K562 (cell line): ENCODE measurements at regions not wholly inside any gene's neighbourhood (a gene's known extent, or its start where the extent isn't known, plus 50 kb on each side); places are given as distances from the start of the nearest gene placed in this dataset.

Source experiments
- ATAC-seq: fragments of 200-7000 bp; cut with Tn5 transposase; 3 replicates; pipeline ENCODE4 v1.9.1; 2020; ENCODE audit warnings: moderate library complexity
- BruUV-seq: library from RNA; stranded (reverse); fragments of 400-500 nt; replicated peaks from 2 replicates; lab custom pipeline; 2021; lab: Mats Ljungman, UMichigan
- CTCF ChIA-PET: fragments of 300-600 bp; formaldehyde crosslinking; extraction: SDS; loops from one replicate; lab custom pipeline; 2021; ENCODE audit warnings: low intra/inter-chr PET ratio; lab: Yijun Ruan, JAX
- POLR2A ChIA-PET: fragments of 300-600, 350-650 bp; sonication (Branson Sonifier 250); formaldehyde crosslinking; extraction: SDS; loops from one replicate; lab custom pipeline; 2021; ENCODE audit warnings: antibody characterized with exemption, inconsistent platforms; lab: Yijun Ruan, JAX
- DNase-seq, 4 experiments: peaks; one replicate each; pipeline versions ENCODE4 v3.0.0 to v3.0.0-alpha.2; 2011 to 2018; ENCODE audit warnings: low spot score in 3 of 4, mixed read lengths in 3 of 4; ENCODE audit errors: extremely low read depth in 1 of 4
- FAIRE-seq: peaks from 2 replicates; lab custom pipeline; 2011; peaks lifted over from hg19 to GRCh38; lab: Jason Lieb, UNC
- H2AFZ ChIP-seq: 2 replicates; pipeline ENCODE4 v1.6.0; 2011; ENCODE audit warnings: low read depth, low read length, control low read depth, inconsistent platforms
- H3K27ac ChIP-seq: fragments of 200-600 bp; 3 replicates; pipeline ENCODE4 v1.8.0; 2011; ENCODE audit warnings: low read depth, mild to moderate bottlenecking, control low read depth, inconsistent platforms, low read length, moderate library complexity, mixed read lengths; ENCODE audit errors: extremely low read depth
- H3K27me3 ChIP-seq, 2 experiments: fragments of 300-600 bp in 1 of 2; 2 replicates in 1 of 2; 3 replicates in 1 of 2; pipeline versions ENCODE4 v1.6.0 to v1.8.0; 2011; ENCODE audit warnings: inconsistent platforms in 2 of 2, low read length in 2 of 2, mild to moderate bottlenecking in 1 of 2, mixed read lengths in 1 of 2, moderate library complexity in 1 of 2; ENCODE audit not compliant: control insufficient read depth in 2 of 2, insufficient read depth in 2 of 2
- H3K36me3 ChIP-seq: fragments of 300-600 bp; 3 replicates; pipeline ENCODE4 v1.8.0; 2011; ENCODE audit warnings: mild to moderate bottlenecking, low read length, inconsistent platforms; ENCODE audit not compliant: control insufficient read depth, insufficient read depth
- H3K4me1 ChIP-seq, 2 experiments: fragments of 200-600 bp in 1 of 2; replicated peaks in 1 of 2; 2 replicates in 1 of 2; 3 replicates in 1 of 2; pipeline versions ENCODE4 v1.5.1 to v1.8.0; 2011; ENCODE audit warnings: inconsistent platforms in 2 of 2, low read length in 2 of 2, mild to moderate bottlenecking in 1 of 2, mixed read lengths in 1 of 2, moderate library complexity in 1 of 2; ENCODE audit not compliant: control insufficient read depth in 2 of 2, insufficient read depth in 2 of 2
- H3K4me2 ChIP-seq: 2 replicates; pipeline ENCODE4 v1.6.1; 2011; ENCODE audit warnings: low read length, control low read depth, inconsistent platforms, mixed read lengths; ENCODE audit not compliant: insufficient read depth
- H3K4me3 ChIP-seq: fragments of 200-600 bp; sonication (generic), shearing (Covaris generic); 2 replicates; pipeline ENCODE4 v1.5.1; 2016; ENCODE audit warnings: control low read depth, inconsistent platforms
- H3K79me2 ChIP-seq: fragments of 200-600 bp; 3 replicates; pipeline ENCODE4 v1.8.0; 2011; ENCODE audit warnings: low read length, inconsistent platforms; ENCODE audit not compliant: control insufficient read depth, insufficient read depth
- H3K9ac ChIP-seq, 2 experiments: 2 replicates each; pipeline versions ENCODE4 v1.6.0 to v1.6.1; 2011; ENCODE audit warnings: low read depth in 2 of 2, low read length in 2 of 2, control low read depth in 1 of 2, inconsistent platforms in 1 of 2, mild to moderate bottlenecking in 1 of 2, mixed read lengths in 1 of 2; ENCODE audit not compliant: insufficient read depth in 1 of 2
- H3K9me1 ChIP-seq: one replicate; pipeline ENCODE4 v1.6.0; 2011; ENCODE audit warnings: inconsistent platforms, mild to moderate bottlenecking, low read length, moderate library complexity; ENCODE audit not compliant: control insufficient read depth, insufficient read depth
- H3K9me3 ChIP-seq: replicated peaks from 2 replicates; pipeline ENCODE4 v1.5.1; 2011; ENCODE audit warnings: low read depth, low read length, inconsistent platforms; ENCODE audit not compliant: control insufficient read depth, insufficient read depth
- H4K20me1 ChIP-seq: replicated peaks from 2 replicates; pipeline ENCODE4 v1.6.1; 2011; ENCODE audit warnings: low read length, inconsistent platforms, mixed read lengths; ENCODE audit not compliant: control insufficient read depth, insufficient read depth
- ATF7 ChIP-seq: fragments of 450-650 bp; IDR thresholded peaks from 2 replicates; pipeline ENCODE4 v1.7.1; 2014; ENCODE audit warnings: mild to moderate bottlenecking, moderate library complexity
- CBFA2T3 ChIP-seq: fragments of 450-650 bp; IDR thresholded peaks from 2 replicates; pipeline ENCODE4 v1.6.1; 2017
- CLOCK ChIP-seq: fragments of 250-450 bp; sonication (Bioruptor Pico); IDR thresholded peaks from 2 replicates; pipeline ENCODE4 v1.4.0; 2020; ENCODE audit warnings: mild to moderate bottlenecking, moderate library complexity, borderline replicate concordance
- FOXM1 ChIP-seq, 2 experiments: fragments of 450-650 bp in 1 of 2; sonication (generic) in 1 of 2; formaldehyde crosslinking in 1 of 2; IDR thresholded peaks; 2 replicates each; pipeline versions ENCODE4 v1.6.1 to v1.9.0; 2017 to 2022; ENCODE audit warnings: low read depth in 2 of 2, mild to moderate bottlenecking in 2 of 2, missing genetic modification reagents in 1 of 2, moderate library complexity in 1 of 2
- HMGN3 ChIP-seq: IDR thresholded peaks from 2 replicates; pipeline ENCODE4 v1.6.1; 2011; ENCODE audit warnings: borderline replicate concordance, low read depth, mild to moderate bottlenecking, mixed read lengths, low read length; ENCODE audit not compliant: insufficient read length; ENCODE audit errors: extremely low read depth
- HNRNPUL1 ChIP-seq: fragments of 200-400 bp; formaldehyde crosslinking; IDR thresholded peaks from 2 replicates; pipeline ENCODE4 v1.6.1; 2017; ENCODE audit warnings: low read length
- JUNB ChIP-seq: fragments of 450-650 bp; formaldehyde crosslinking; conservative IDR thresholded peaks from 2 replicates; pipeline ENCODE4 v1.4.0; 2020; ENCODE audit warnings: mild to moderate bottlenecking
- KDM1A ChIP-seq, 2 experiments: fragments of 450-650 bp; IDR thresholded peaks; 2 replicates each; pipeline ENCODE4 v1.6.1; 2016; ENCODE audit warnings: mild to moderate bottlenecking in 2 of 2
- MEF2D ChIP-seq: conservative IDR thresholded peaks from 2 replicates; pipeline ENCODE4 v1.6.1; 2016; ENCODE audit warnings: low read depth, missing genetic modification characterization, missing compliant biosample characterization
- MEIS2 ChIP-seq: fragments of 450-650 bp; IDR thresholded peaks from 2 replicates; pipeline ENCODE4 v1.6.1; 2014; ENCODE audit warnings: mild to moderate bottlenecking; ENCODE audit not compliant: partially characterized antibody
- MYC ChIP-seq, 2 experiments: fragments of 250-450 bp in 1 of 2; sonication (Bioruptor Pico) in 1 of 2; IDR thresholded peaks; 2 replicates each; pipeline versions ENCODE4 v1.5.1 to v1.6.1; 2012 to 2021; ENCODE audit warnings: low read depth in 2 of 2, borderline replicate concordance in 1 of 2, improper control_type of control experiment in 1 of 2, low read length in 1 of 2, mild to moderate bottlenecking in 1 of 2, moderate library complexity in 1 of 2
- PREB ChIP-seq: sonication (generic); formaldehyde crosslinking; IDR thresholded peaks from 2 replicates; pipeline ENCODE4 v1.8.1; 2023; ENCODE audit warnings: mild to moderate bottlenecking, missing genetic modification reagents
- TEAD4 ChIP-seq, 2 experiments: sonication (generic) in 1 of 2; formaldehyde crosslinking in 1 of 2; IDR thresholded peaks; 2 replicates each; pipeline versions ENCODE4 v1.6.1 to v1.8.0; 2012 to 2022; ENCODE audit warnings: borderline replicate concordance in 1 of 2, inconsistent platforms in 1 of 2, low read length in 1 of 2, mild to moderate bottlenecking in 1 of 2, missing genetic modification reagents in 1 of 2
- ZBED1 ChIP-seq: IDR thresholded peaks from 2 replicates; pipeline ENCODE4 v1.6.1; 2014
- ZNF253 ChIP-seq: fragments of 250-450 bp; sonication (Bioruptor Pico); conservative IDR thresholded peaks from 2 replicates; pipeline ENCODE4 v1.6.1; 2021; ENCODE audit warnings: mild to moderate bottlenecking
- ZNF3 ChIP-seq: fragments of 250-450 bp; sonication (Bioruptor Pico); IDR thresholded peaks from 2 replicates; pipeline ENCODE4 v1.5.0; 2021; ENCODE audit warnings: mild to moderate bottlenecking, moderate library complexity
- ZNF347 ChIP-seq: fragments of 450-650 bp; formaldehyde crosslinking; IDR thresholded peaks from 2 replicates; pipeline ENCODE4 v1.4.0; 2020; ENCODE audit warnings: low read depth, mild to moderate bottlenecking, moderate library complexity
- ZNF431 ChIP-seq: sonication (generic); formaldehyde crosslinking; IDR thresholded peaks from 2 replicates; pipeline ENCODE4 v1.8.0; 2022; ENCODE audit warnings: mild to moderate bottlenecking, missing genetic modification reagents
- WGBS: fragments of 100-300 bp; shearing (Covaris generic); methylation state at CpG from one replicate; pipeline ENCODE4 v1.1.6; 2016; ENCODE audit warnings: low coverage, mixed read lengths; ENCODE audit not compliant: insufficient coverage; ENCODE audit errors: missing lambda C conversion rate; 5-methylcytosine and 5-hydroxymethylcytosine counted together
- in situ Hi-C: fragments of 300-500 bp; cut with MboI; formaldehyde crosslinking; loops from 4 replicates; pipeline ENCODE4 v1.15.0; 2018; ENCODE audit warnings: inconsistent platforms, mixed read lengths
- intact Hi-C: fragments of 100-400 bp; cut with micrococcal nuclease; formaldehyde crosslinking; loops from 2 replicates; pipeline ENCODE4 v1.14.2; 2022

DNA sequence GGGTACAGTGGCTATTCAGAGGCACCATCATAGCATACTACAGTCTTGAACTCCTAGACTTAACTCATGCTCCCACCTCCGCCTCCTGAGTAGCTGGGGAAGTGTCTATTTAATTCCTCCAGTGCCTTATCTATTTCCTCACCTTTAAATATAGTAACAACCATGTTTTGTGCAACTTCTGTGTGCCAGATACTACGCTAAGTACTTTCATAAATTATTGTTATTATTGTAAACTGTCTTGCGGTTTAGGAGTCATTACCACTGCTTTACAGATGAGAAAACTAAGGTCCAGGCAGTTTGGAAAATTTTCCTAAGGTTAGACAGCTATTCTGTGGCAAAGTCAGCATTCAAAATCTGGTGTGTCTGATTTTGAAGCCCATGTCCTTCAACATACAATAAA is 359.1 kb upstream of the XYLT1 start:
- Histone ChIP-seq H3K4me3 (no peak overlapping the region), H3K79me2 (no peaks in the 10 kb centered on the region), H3K27me3 (no peaks in the 10 kb centered on the region), H3K4me1 (peaks cover 3 to 5% of the 10 kb centered on the region in 2 experiments; a peak in 2 of 5 replicates), H3K27ac (no peak overlapping the region), H4K20me1 (no peaks in the 10 kb centered on the region), H3K9me1 (no peaks in the 10 kb centered on the region), H3K9me3 (no peaks in the 10 kb centered on the region), H3K4me2 (no peak overlapping the region), H2AFZ (no peak overlapping the region), H3K9ac (no peak overlapping the region), H3K36me3 (no peaks in the 10 kb centered on the region)
- no peak for FAIRE-seq
- no peak for ATAC-seq
- ChIA-PET POLR2A (no interaction called here), CTCF (interaction anchor here (0.6 kb wide), 1 partner anchor 317 kb away, joined by 3 read pairs; no protein-coding TSS in a partner anchor)
- in situ Hi-C loops, result no loop called here
- no TSS peak for BruUV-seq
- 16% methylated on average over 3 of the region's 3 CpGs for WGBS
- no peak for DNase-seq
- intact Hi-C loops, result no loop called here
- no peak for TF ChIP-seq HMGN3
- peak; percentile 12 for TF ChIP-seq MEIS2
- no peak for TF ChIP-seq ZNF253 (CRISPR knock-in tag)
- TF ChIP-seq MYC (IDR thresholded peaks at IDR 0.05; ENCODE audit: low read depth, low read length), result no peak
- no peak for TF ChIP-seq MYC (CRISPR knock-in tag; IDR thresholded peaks at IDR 0.05; ENCODE audit: borderline replicate concordance, low read depth)
- no peak for TF ChIP-seq ZNF347
- peak; percentile 39; the same call in 1 of the 2 replicates for TF ChIP-seq TEAD4 (IDR thresholded peaks at IDR 0.05; ENCODE audit: low read length)
- TF ChIP-seq TEAD4 (CRISPR knock-in tag; IDR thresholded peaks at IDR 0.05; ENCODE audit: borderline replicate concordance), result no peak
- no peak for TF ChIP-seq ZNF3 (CRISPR knock-in tag)
- TF ChIP-seq CLOCK (CRISPR knock-in tag), result no peak
- no peak for TF ChIP-seq FOXM1 (IDR thresholded peaks at IDR 0.05; ENCODE audit: low read depth)
- no peak for TF ChIP-seq FOXM1 (CRISPR knock-in tag; IDR thresholded peaks at IDR 0.05; ENCODE audit: low read depth)
- TF ChIP-seq JUNB (CRISPR knock-in tag), result no peak
- TF ChIP-seq MEF2D (tag), result 0 out of 2 replicates have a peak, but pooled peaks have one; percentile 44
- TF ChIP-seq ZBED1, result no peak
- TF ChIP-seq ATF7, result no peak
- TF ChIP-seq HNRNPUL1, result no peak
- peak in 1 of 2 experiments; percentile 14; a peak in 1 of 4 replicates for TF ChIP-seq KDM1A (IDR thresholded peaks at IDR 0.05)
- peak; percentile 42; the same call in 1 of the 2 replicates for TF ChIP-seq CBFA2T3
- TF ChIP-seq PREB, result no peak
- no peak for TF ChIP-seq ZNF431 (CRISPR knock-in tag)
